ENCODE measurements at regions not wholly inside any gene's neighbourhood (a gene's known extent, or its start where the extent isn't known, plus 50 kb on each side); places are given as distances from the start of the nearest gene placed in this dataset.

DNA sequence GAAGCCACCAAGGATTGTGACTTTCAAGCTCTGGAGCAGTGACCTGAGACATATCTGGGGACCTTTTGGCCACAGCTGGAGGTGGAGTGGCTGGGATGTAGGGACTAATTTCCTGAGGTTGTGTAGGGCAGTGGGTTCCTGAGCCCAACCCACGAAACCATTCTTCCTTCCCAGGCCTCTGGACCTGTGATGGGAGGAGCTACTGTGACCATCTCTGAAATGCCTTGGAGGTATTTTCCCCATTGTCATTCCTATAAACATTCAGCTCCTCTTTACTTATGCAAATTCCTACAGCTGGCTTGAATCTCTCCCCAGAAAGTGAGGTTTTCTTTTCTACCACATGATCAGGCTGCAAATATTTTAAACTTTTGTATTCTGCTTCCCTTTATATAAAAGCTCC lies 172.6 kb downstream of the TUSC1 start:
- Histone ChIP-seq H3K9me3 (no peaks in the 10 kb centered on the region), H3K4me3 (no peak overlapping the region), H3K36me3 (no peaks in the 10 kb centered on the region), H3K4me1 (no peaks in the 10 kb centered on the region), H3K27me3 (no peaks in the 10 kb centered on the region), H3K27ac (no peak overlapping the region)
- ATAC-seq (no peak), DNase-seq (no peak)
- TF ChIP-seq, protein P1, sequence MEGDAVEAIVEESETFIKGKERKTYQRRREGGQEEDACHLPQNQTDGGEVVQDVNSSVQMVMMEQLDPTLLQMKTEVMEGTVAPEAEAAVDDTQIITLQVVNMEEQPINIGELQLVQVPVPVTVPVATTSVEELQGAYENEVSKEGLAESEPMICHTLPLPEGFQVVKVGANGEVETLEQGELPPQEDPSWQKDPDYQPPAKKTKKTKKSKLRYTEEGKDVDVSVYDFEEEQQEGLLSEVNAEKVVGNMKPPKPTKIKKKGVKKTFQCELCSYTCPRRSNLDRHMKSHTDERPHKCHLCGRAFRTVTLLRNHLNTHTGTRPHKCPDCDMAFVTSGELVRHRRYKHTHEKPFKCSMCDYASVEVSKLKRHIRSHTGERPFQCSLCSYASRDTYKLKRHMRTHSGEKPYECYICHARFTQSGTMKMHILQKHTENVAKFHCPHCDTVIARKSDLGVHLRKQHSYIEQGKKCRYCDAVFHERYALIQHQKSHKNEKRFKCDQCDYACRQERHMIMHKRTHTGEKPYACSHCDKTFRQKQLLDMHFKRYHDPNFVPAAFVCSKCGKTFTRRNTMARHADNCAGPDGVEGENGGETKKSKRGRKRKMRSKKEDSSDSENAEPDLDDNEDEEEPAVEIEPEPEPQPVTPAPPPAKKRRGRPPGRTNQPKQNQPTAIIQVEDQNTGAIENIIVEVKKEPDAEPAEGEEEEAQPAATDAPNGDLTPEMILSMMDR (IDR thresholded peaks at IDR 0.05), result no peak
- intact Hi-C loops (cut with DNase I), result loop anchor here (10.0 kb wide), 1 partner anchor 61 kb away; no protein-coding TSS in a partner anchor

DNA sequence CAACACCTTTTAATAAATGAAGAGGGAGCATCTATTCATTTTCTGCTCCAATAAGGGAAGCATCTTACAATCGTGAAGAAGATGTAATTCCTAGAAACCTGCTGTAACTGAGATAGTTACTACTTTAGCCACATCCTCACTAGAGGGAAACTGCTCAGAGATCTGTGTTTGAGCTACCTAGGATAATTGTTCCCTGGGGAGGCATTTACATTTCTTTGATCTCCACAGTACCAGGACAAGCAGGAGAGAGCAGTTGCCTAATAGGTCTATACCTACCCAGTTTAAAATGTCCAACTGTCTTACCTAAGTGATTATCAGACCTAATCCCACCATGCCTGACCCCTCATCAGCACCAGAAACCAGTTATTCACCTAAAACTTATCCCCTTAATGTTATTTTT lies 196.9 kb downstream of the TUSC1 start:
- TF ChIP-seq, protein P1 (IDR thresholded peaks at IDR 0.05), result no peak
- DNase-seq (no peak), ATAC-seq (no peak)

DNA sequence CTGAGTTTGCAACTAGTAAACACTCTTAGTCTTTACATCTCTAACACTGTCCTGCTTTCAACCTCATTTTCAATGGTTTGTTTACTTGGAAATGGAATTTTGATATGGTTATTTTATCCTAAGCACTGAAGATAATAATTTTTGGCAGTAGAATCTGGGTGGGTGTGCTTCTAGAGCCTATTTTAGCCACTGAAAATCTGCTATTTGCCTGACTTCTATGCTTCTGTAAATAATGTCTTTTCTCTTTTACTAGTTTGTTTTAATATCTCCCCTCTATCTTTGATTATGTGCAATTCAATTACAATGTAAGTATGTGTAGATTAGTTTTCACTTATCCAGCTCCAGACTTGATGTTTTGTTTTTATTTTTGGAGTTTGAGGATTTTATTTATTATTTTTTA lies 197.5 kb downstream of the TUSC1 start:
- H3K36me3 ChIP-seq, result no peaks in the 10 kb centered on the region
- no peaks in the 10 kb centered on the region for H3K4me1 ChIP-seq
- H3K27ac ChIP-seq, result no peak overlapping the region
- TF ChIP-seq, protein P1 (IDR thresholded peaks at IDR 0.05), result no peak
- H3K4me3 ChIP-seq, result no peak overlapping the region
- no peaks in the 10 kb centered on the region for H3K9me3 ChIP-seq
- ATAC-seq (no peak), DNase-seq (no peak)
- intact Hi-C loops (cut with DNase I), result no loop called here
- H3K27me3 ChIP-seq, result no peaks in the 10 kb centered on the region

More for the DNA sequence above, 196.9 kb downstream of the TUSC1 start:
- Histone ChIP-seq H3K27me3 (no peaks in the 10 kb centered on the region), H3K4me3 (no peak overlapping the region), H3K4me1 (no peaks in the 10 kb centered on the region), H3K36me3 (no peaks in the 10 kb centered on the region), H3K27ac (no peak overlapping the region), H3K9me3 (no peaks in the 10 kb centered on the region)
- intact Hi-C loops (cut with DNase I), result no loop called here

DNA sequence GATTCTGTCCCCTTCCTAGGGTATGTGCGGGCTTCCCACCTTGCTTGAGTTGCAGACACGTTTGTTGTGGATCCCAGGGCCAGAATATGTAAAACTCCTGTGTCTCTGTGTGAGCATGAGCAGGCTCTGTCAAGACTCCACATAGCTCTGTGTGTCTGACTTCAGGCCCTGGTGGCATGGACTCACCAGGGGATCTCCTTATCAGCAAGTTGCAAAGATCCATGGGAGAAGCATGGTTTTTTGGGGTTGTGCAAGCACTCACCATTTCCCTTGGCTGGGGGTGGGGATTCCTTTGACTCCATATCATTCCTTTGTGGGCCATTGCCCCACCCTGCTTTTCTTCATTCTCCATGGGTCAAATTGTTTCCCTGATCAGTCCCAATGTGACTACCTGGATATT lies 205.6 kb downstream of the TUSC1 start:
- intact Hi-C loops (cut with DNase I), result no loop called here
- Histone ChIP-seq H3K27me3 (no peaks in the 10 kb centered on the region), H3K4me3 (no peak overlapping the region), H3K27ac (no peak overlapping the region), H3K36me3 (no peaks in the 10 kb centered on the region), H3K4me1 (no peaks in the 10 kb centered on the region), H3K9me3 (peaks cover 2% of the 10 kb centered on the region)
- TF ChIP-seq, protein P1 (IDR thresholded peaks at IDR 0.05), result no peak
- DNase-seq (no peak), ATAC-seq (no peak)

DNA sequence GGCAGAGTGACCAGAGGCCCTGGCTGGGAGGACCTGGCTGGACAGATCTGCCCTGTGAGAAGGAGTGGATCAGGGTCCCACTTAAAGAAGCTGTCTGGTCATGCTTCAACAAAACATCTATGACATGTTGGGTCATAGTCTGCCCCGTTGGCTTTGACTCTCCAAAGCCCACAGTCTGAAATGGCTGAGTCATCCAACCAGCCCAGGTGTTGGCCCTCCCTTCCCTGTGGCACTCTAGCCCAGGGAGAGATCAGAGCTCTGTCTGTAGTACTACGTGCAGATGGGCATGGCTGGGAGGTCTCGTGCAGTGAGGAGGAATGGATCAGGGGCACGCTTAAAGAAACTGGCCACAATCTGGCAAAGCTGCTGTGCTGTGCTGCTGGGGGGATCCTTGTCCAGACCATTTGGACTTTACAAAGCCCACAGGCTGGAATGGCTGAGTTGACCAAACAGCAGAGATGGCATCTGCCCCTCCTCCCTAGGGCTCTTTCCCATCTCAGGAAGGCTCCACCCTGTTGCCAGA lies 206.1 kb downstream of the TUSC1 start:
- no peaks in the 10 kb centered on the region for H3K36me3 ChIP-seq
- H3K4me3 ChIP-seq, result no peak overlapping the region
- intact Hi-C loops (cut with DNase I), result no loop called here
- peaks cover 2% of the 10 kb centered on the region for H3K9me3 ChIP-seq
- H3K4me1 ChIP-seq, result no peaks in the 10 kb centered on the region
- TF ChIP-seq, protein P1 (IDR thresholded peaks at IDR 0.05), result no peak
- DNase-seq (no peak), ATAC-seq (peak; percentile 31)
- no peaks in the 10 kb centered on the region for H3K27me3 ChIP-seq
- no peak overlapping the region for H3K27ac ChIP-seq

DNA sequence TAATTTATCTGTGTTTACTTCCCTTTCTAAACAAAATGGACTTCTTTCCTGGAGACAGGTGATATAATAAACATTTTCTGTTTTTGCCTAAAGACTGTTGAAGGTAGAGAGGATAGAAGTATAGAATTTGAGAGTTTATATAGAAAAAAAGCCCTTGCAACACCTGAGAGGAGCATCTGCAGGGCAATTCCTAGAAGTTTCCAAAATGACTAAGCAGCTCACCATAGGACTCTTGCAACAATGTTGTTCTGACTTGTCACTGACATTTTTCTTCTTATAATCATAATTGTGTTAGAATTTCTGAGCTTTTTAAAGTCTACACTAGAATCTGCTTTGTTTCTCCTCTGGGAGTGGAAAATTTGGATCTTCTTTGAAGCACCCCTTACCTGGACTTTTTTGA lies 216.8 kb downstream of the TUSC1 start:
- Histone ChIP-seq H3K27ac (no peak overlapping the region), H3K27me3 (no peaks in the 10 kb centered on the region), H3K9me3 (no peaks in the 10 kb centered on the region), H3K4me3 (no peak overlapping the region), H3K36me3 (no peaks in the 10 kb centered on the region), H3K4me1 (no peaks in the 10 kb centered on the region)
- TF ChIP-seq, protein P1 (IDR thresholded peaks at IDR 0.05), result no peak
- no peak for ATAC-seq
- intact Hi-C loops (cut with DNase I), result no loop called here
- DNase-seq, result no peak

All from upper lobe of right lung (tissue), 1 donor.